ENCODE measurements at regions not wholly inside any gene's neighbourhood (a gene's known extent, or its start where the extent isn't known, plus 50 kb on each side); places are given as distances from the start of the nearest gene placed in this dataset.

DNA sequence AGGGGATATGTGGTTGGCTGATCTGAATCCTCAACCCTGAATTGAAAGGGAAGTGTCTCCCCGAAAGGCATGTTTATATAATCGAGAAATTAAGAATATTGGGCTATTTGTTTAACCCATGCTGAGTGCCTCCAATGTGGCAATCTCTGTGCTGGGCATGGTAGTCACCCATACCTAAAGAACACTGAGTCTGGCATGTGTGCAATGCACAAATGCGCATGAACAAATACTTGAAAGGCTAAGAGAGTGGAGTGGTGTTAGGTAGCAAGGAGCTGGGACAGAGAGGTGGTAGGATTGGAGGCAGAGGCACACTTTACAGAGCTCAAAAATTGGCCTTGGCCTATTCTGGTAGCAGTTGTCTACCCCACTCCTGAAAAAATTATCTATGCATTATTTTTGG lies 645.1 kb upstream of the FAM98A start:
- TF ChIP-seq CTCF (conservative IDR thresholded peaks at IDR 0.05; ENCODE audit: low read depth, low read length) (no peak), EZH2phosphoT487 (IDR thresholded peaks at IDR 0.05; ENCODE audit: borderline replicate concordance, low read length) (no peak)
